22Rv1 (cell line): ENCODE measurements at regions not wholly inside any gene's neighbourhood (a gene's known extent, or its start where the extent isn't known, plus 50 kb on each side); places are given as distances from the start of the nearest gene placed in this dataset.

Experiments used
- CTCF ChIP-seq: fragments of 450-650 bp; IDR thresholded peaks from 2 replicates; pipeline ENCODE4 v1.5.1; 2017; ENCODE audit warnings: mild to moderate bottlenecking
- ZFX ChIP-seq: fragments of 450-650 bp; IDR thresholded peaks from 2 replicates; pipeline ENCODE4 v1.6.1; 2017; ENCODE audit warnings: antibody characterized with exemption, borderline replicate concordance

- no peak for TF ChIP-seq CTCF
- no peak for TF ChIP-seq ZFX
Measured at GRCh38 chr1:115408533-115408932, 70.5 kb upstream of the NGF start.
